K562 (cell line): ENCODE measurements at regions not wholly inside any gene's neighbourhood (a gene's known extent, or its start where the extent isn't known, plus 50 kb on each side); places are given as distances from the start of the nearest gene placed in this dataset.

ENCODE experiments used
- ATAC-seq: fragments of 200-7000 bp; cut with Tn5 transposase; 3 replicates; pipeline ENCODE4 v1.9.1; 2020; ENCODE audit warnings: moderate library complexity
- BruUV-seq: library from RNA; stranded (reverse); fragments of 400-500 nt; replicated peaks from 2 replicates; lab custom pipeline; 2021; lab: Mats Ljungman, UMichigan
- CTCF ChIA-PET: fragments of 300-600 bp; formaldehyde crosslinking; extraction: SDS; loops from one replicate; lab custom pipeline; 2021; ENCODE audit warnings: low intra/inter-chr PET ratio; lab: Yijun Ruan, JAX
- POLR2A ChIA-PET: fragments of 300-600, 350-650 bp; sonication (Branson Sonifier 250); formaldehyde crosslinking; extraction: SDS; loops from one replicate; lab custom pipeline; 2021; ENCODE audit warnings: antibody characterized with exemption, inconsistent platforms; lab: Yijun Ruan, JAX
- DNase-seq, 4 experiments: peaks; one replicate each; pipeline versions ENCODE4 v3.0.0 to v3.0.0-alpha.2; 2011 to 2018; ENCODE audit warnings: low spot score in 3 of 4, mixed read lengths in 3 of 4; ENCODE audit errors: extremely low read depth in 1 of 4
- FAIRE-seq: peaks from 2 replicates; lab custom pipeline; 2011; peaks lifted over from hg19 to GRCh38; lab: Jason Lieb, UNC
- H2AFZ ChIP-seq: 2 replicates; pipeline ENCODE4 v1.6.0; 2011; ENCODE audit warnings: low read depth, low read length, control low read depth, inconsistent platforms
- H3K27ac ChIP-seq: fragments of 200-600 bp; 3 replicates; pipeline ENCODE4 v1.8.0; 2011; ENCODE audit warnings: low read depth, mild to moderate bottlenecking, control low read depth, inconsistent platforms, low read length, moderate library complexity, mixed read lengths; ENCODE audit errors: extremely low read depth
- H3K27me3 ChIP-seq, 2 experiments: fragments of 300-600 bp in 1 of 2; 2 replicates in 1 of 2; 3 replicates in 1 of 2; pipeline versions ENCODE4 v1.6.0 to v1.8.0; 2011; ENCODE audit warnings: inconsistent platforms in 2 of 2, low read length in 2 of 2, mild to moderate bottlenecking in 1 of 2, mixed read lengths in 1 of 2, moderate library complexity in 1 of 2; ENCODE audit not compliant: control insufficient read depth in 2 of 2, insufficient read depth in 2 of 2
- H3K36me3 ChIP-seq: fragments of 300-600 bp; 3 replicates; pipeline ENCODE4 v1.8.0; 2011; ENCODE audit warnings: mild to moderate bottlenecking, low read length, inconsistent platforms; ENCODE audit not compliant: control insufficient read depth, insufficient read depth
- H3K4me1 ChIP-seq, 2 experiments: fragments of 200-600 bp in 1 of 2; replicated peaks in 1 of 2; 2 replicates in 1 of 2; 3 replicates in 1 of 2; pipeline versions ENCODE4 v1.5.1 to v1.8.0; 2011; ENCODE audit warnings: inconsistent platforms in 2 of 2, low read length in 2 of 2, mild to moderate bottlenecking in 1 of 2, mixed read lengths in 1 of 2, moderate library complexity in 1 of 2; ENCODE audit not compliant: control insufficient read depth in 2 of 2, insufficient read depth in 2 of 2
- H3K4me2 ChIP-seq: 2 replicates; pipeline ENCODE4 v1.6.1; 2011; ENCODE audit warnings: low read length, control low read depth, inconsistent platforms, mixed read lengths; ENCODE audit not compliant: insufficient read depth
- H3K4me3 ChIP-seq: fragments of 200-600 bp; sonication (generic), shearing (Covaris generic); 2 replicates; pipeline ENCODE4 v1.5.1; 2016; ENCODE audit warnings: control low read depth, inconsistent platforms
- H3K79me2 ChIP-seq: fragments of 200-600 bp; 3 replicates; pipeline ENCODE4 v1.8.0; 2011; ENCODE audit warnings: low read length, inconsistent platforms; ENCODE audit not compliant: control insufficient read depth, insufficient read depth
- H3K9ac ChIP-seq, 2 experiments: 2 replicates each; pipeline versions ENCODE4 v1.6.0 to v1.6.1; 2011; ENCODE audit warnings: low read depth in 2 of 2, low read length in 2 of 2, control low read depth in 1 of 2, inconsistent platforms in 1 of 2, mild to moderate bottlenecking in 1 of 2, mixed read lengths in 1 of 2; ENCODE audit not compliant: insufficient read depth in 1 of 2
- H3K9me1 ChIP-seq: one replicate; pipeline ENCODE4 v1.6.0; 2011; ENCODE audit warnings: inconsistent platforms, mild to moderate bottlenecking, low read length, moderate library complexity; ENCODE audit not compliant: control insufficient read depth, insufficient read depth
- H3K9me3 ChIP-seq: replicated peaks from 2 replicates; pipeline ENCODE4 v1.5.1; 2011; ENCODE audit warnings: low read depth, low read length, inconsistent platforms; ENCODE audit not compliant: control insufficient read depth, insufficient read depth
- H4K20me1 ChIP-seq: replicated peaks from 2 replicates; pipeline ENCODE4 v1.6.1; 2011; ENCODE audit warnings: low read length, inconsistent platforms, mixed read lengths; ENCODE audit not compliant: control insufficient read depth, insufficient read depth
- CTCF ChIP-seq, 3 experiments: IDR thresholded peaks in 2 of 3; conservative IDR thresholded peaks in 1 of 3; 2 replicates each; pipeline ENCODE4 v1.5.1; 2011 to 2012; ENCODE audit warnings: low read length in 3 of 3, mild to moderate bottlenecking in 3 of 3, control low read depth in 2 of 3, improper control_type of control experiment in 1 of 3, inconsistent platforms in 1 of 3, low read depth in 1 of 3, mixed read lengths in 1 of 3, moderate library complexity in 1 of 3; ENCODE audit not compliant: insufficient read depth in 2 of 3
- HMGN3 ChIP-seq: IDR thresholded peaks from 2 replicates; pipeline ENCODE4 v1.6.1; 2011; ENCODE audit warnings: borderline replicate concordance, low read depth, mild to moderate bottlenecking, mixed read lengths, low read length; ENCODE audit not compliant: insufficient read length; ENCODE audit errors: extremely low read depth
- KLF10 ChIP-seq: fragments of 250-450 bp; sonication (Bioruptor Pico); IDR thresholded peaks from 2 replicates; pipeline ENCODE4 v1.6.1; 2021; ENCODE audit warnings: matching md5 sums
- NFXL1 ChIP-seq: fragments of 450-650 bp; formaldehyde crosslinking; IDR thresholded peaks from 2 replicates; pipeline ENCODE4 v1.4.0; 2021; ENCODE audit warnings: mild to moderate bottlenecking
- NR1H2 ChIP-seq: sonication (generic); formaldehyde crosslinking; IDR thresholded peaks from 2 replicates; pipeline ENCODE4 v1.4.0; 2020; ENCODE audit warnings: mild to moderate bottlenecking, missing genetic modification reagents
- RUNX1 ChIP-seq: sonication (generic); IDR thresholded peaks from 2 replicates; pipeline ENCODE4 v1.6.1; 2016; ENCODE audit warnings: antibody characterized with exemption, low read depth
- SFPQ ChIP-seq: fragments of 200-400 bp; formaldehyde crosslinking; IDR thresholded peaks from 2 replicates; pipeline ENCODE4 v1.6.1; 2017; ENCODE audit warnings: mild to moderate bottlenecking, low read depth, low read length, moderate library complexity
- TBP ChIP-seq: optimal IDR thresholded peaks from 2 replicates; pipeline ENCODE3; 2011; ENCODE audit warnings: low read depth, low read length, improper control_type of control experiment
- ZNF347 ChIP-seq: fragments of 450-650 bp; formaldehyde crosslinking; IDR thresholded peaks from 2 replicates; pipeline ENCODE4 v1.4.0; 2020; ENCODE audit warnings: low read depth, mild to moderate bottlenecking, moderate library complexity
- ZNF740 ChIP-seq, 3 experiments: fragments of 200-800 bp in 1 of 3; sonication (Bioruptor generic) in 1 of 3; sonication (generic) in 1 of 3; formaldehyde crosslinking in 1 of 3; IDR thresholded peaks; 2 replicates each; pipeline versions ENCODE4 v1.6.1 to v1.8.0; 2016 to 2022; ENCODE audit warnings: mild to moderate bottlenecking in 2 of 3, missing compliant biosample characterization in 2 of 3, missing genetic modification characterization in 2 of 3, missing genetic modification reagents in 1 of 3
- WGBS: fragments of 100-300 bp; shearing (Covaris generic); methylation state at CpG from one replicate; pipeline ENCODE4 v1.1.6; 2016; ENCODE audit warnings: low coverage, mixed read lengths; ENCODE audit not compliant: insufficient coverage; ENCODE audit errors: missing lambda C conversion rate; 5-methylcytosine and 5-hydroxymethylcytosine counted together
- in situ Hi-C: fragments of 300-500 bp; cut with MboI; formaldehyde crosslinking; loops from 4 replicates; pipeline ENCODE4 v1.15.0; 2018; ENCODE audit warnings: inconsistent platforms, mixed read lengths
- intact Hi-C: fragments of 100-400 bp; cut with micrococcal nuclease; formaldehyde crosslinking; loops from 2 replicates; pipeline ENCODE4 v1.14.2; 2022

GRCh38 chr2:120904379-120904778 is 168.7 kb downstream of the GLI2 start:
- Histone ChIP-seq H3K4me1 (no peaks in the 10 kb centered on the region), H3K4me2 (no peak overlapping the region), H4K20me1 (peaks cover 8% of the 10 kb centered on the region; the same call in 1 of the 2 replicates), H2AFZ (no peak overlapping the region), H3K36me3 (no peaks in the 10 kb centered on the region), H3K79me2 (no peaks in the 10 kb centered on the region), H3K9me3 (no peaks in the 10 kb centered on the region), H3K27ac (no peak overlapping the region), H3K4me3 (no peak overlapping the region), H3K9me1 (no peaks in the 10 kb centered on the region), H3K27me3 (peaks cover 11 to 67% of the 10 kb centered on the region in 2 experiments), H3K9ac (no peak overlapping the region; a peak in 1 of 4 replicates)
- ATAC-seq (no peak), FAIRE-seq (no peak), DNase-seq (no peak)
- no TSS peak for BruUV-seq
- ChIA-PET CTCF (no interaction called here), POLR2A (interaction anchor here (0.6 kb wide), 1 partner anchor 11 kb away, joined by 3 read pairs; no protein-coding TSS in a partner anchor)
- in situ Hi-C loops = no loop called here
- intact Hi-C loops = no loop called here
- WGBS = 5% methylated on average over 8 of the region's 8 CpGs
- TF ChIP-seq NFXL1 (CRISPR knock-in tag) (no peak), TBP (no peak), CTCF (IDR thresholded peaks at IDR 0.05 in 2 of 3, conservative IDR thresholded peaks at IDR 0.05 in 1 of 3; ENCODE audit: insufficient read depth in 2 of 3, low read depth in 1 of 3, low read length in 3 of 3) (0 out of 6 replicates have a peak, but pooled peaks of 1 of the 3 experiments have one; percentile 14)

- Histone ChIP-seq H3K36me3 (no peaks in the 10 kb centered on the region), H2AFZ (no peak overlapping the region), H3K4me1 (no peaks in the 10 kb centered on the region), H3K9ac (peak overlapping the region in 1 of 2 experiments; percentile 58; a peak in 1 of 4 replicates), H3K27ac (no peak overlapping the region), H3K9me3 (no peaks in the 10 kb centered on the region), H3K4me2 (no peak overlapping the region), H3K4me3 (no peak overlapping the region), H4K20me1 (peaks cover 8% of the 10 kb centered on the region; the same call in 1 of the 2 replicates), H3K9me1 (no peaks in the 10 kb centered on the region), H3K79me2 (no peaks in the 10 kb centered on the region), H3K27me3 (peaks cover 11 to 62% of the 10 kb centered on the region in 2 experiments)
- DNase-seq = no peak
- ChIA-PET POLR2A (no interaction called here), CTCF (no interaction called here)
- intact Hi-C loops (no loop called here), in situ Hi-C loops (no loop called here)
- WGBS = 2% methylated on average over 5 of the region's 5 CpGs
- no peak for ATAC-seq
- BruUV-seq = no TSS peak
- FAIRE-seq = no peak
- TF ChIP-seq SFPQ = no peak
- TF ChIP-seq NR1H2 = no peak
- no peak for TF ChIP-seq HMGN3
- TF ChIP-seq ZNF740 (CRISPR knock-in tag; IDR thresholded peaks at IDR 0.05) = no peak
- no peak for TF ChIP-seq ZNF740 (tag; IDR thresholded peaks at IDR 0.05)
- no peak for TF ChIP-seq KLF10 (CRISPR knock-in tag)
- TF ChIP-seq RUNX1 = no peak
- no peak for TF ChIP-seq ZNF347
Observed at GRCh38 chr2:120904830-120905234, 169.2 kb downstream of the GLI2 start.
